Left cardiac atrium (tissue), 4 donors: ENCODE measurements at regions not wholly inside any gene's neighbourhood (a gene's known extent, or its start where the extent isn't known, plus 50 kb on each side); places are given as distances from the start of the nearest gene placed in this dataset.
"Not testable (repeated sequence)": the region's sequence is repeated elsewhere in the genome, so short reads cannot be mapped to it uniquely, and the experiment has no call there.

Experiments
- ATAC-seq, 2 donors: fragments of 200-7000 bp; cut with Tn5 transposase; one replicate each; pipeline ENCODE4 v1.9.1; 2020; ENCODE audit warnings: mild to moderate bottlenecking in 2 of 2, moderate library complexity in 2 of 2
- DNase-seq: peaks from one replicate; pipeline ENCODE4 v3.0.0-alpha.2; 2020
- intact Hi-C, 2 donors: fragments of 100-400 bp; cut with DNase I; formaldehyde crosslinking; loops; one replicate each; pipeline versions ENCODE4 v1.14.1 to v1.15.1; 2022 to 2023
- donor health status: DM: no; HTN: yes; CAD: no.
- donor health status: DM: no; HTN: yes; CAD: no; lungs with severe emphysema.
- donor health status: DM: yes; HTN: yes; CAD: no.
- donor health status: Dilated cardiomyopathy.

DNA sequence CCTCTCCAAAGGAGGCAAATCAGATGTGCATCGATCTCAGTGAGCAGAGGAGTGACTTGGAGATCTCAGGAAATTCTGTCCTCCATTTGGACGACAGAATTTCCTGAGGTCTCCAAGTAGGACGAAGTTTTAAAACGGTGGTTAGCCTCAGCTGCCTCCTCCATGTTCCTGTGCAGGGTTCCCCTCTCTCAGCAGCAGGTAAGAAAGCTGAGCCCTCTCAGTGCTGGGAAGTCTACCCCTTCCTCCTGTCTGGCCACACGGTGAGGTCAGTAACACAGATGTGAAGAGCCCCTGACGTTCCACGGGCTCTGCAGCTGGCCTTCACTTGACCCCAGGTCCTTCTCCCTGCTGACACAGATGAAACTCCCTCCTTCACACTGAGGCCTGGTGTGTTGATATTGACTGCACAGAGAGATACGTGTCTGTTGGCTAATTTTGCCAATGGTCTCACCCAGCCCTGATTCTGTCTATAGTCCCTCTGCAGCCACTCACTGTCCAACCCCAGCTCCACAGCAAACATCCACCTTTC lies 607.4 kb upstream of the B3GAT1 start:
- intact Hi-C loops, result no loop called here
- DNase-seq (no peak), ATAC-seq (no peak)

DNA sequence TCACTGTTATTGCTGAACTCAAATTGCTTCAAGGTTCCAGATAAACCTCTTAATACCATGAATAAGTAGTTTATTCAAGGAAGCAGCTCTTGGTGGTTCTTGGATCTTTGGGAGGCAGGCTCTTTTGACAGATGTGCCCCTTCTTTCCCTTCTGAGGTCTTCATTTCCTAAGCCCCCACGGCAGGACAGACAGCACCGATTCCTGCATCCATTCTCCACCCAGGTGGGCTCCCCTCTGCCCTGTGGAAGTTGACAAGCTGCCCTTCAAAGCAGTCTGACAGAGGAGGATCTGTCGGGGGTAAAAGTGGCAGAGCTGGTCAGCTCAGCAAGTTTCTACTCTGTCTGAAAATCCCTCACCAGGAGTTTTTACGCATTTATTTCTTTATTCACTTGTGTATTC lies 605.3 kb upstream of the B3GAT1 start:
- no peak for DNase-seq
- ATAC-seq, result no peak
- intact Hi-C loops, result no loop called here

DNA sequence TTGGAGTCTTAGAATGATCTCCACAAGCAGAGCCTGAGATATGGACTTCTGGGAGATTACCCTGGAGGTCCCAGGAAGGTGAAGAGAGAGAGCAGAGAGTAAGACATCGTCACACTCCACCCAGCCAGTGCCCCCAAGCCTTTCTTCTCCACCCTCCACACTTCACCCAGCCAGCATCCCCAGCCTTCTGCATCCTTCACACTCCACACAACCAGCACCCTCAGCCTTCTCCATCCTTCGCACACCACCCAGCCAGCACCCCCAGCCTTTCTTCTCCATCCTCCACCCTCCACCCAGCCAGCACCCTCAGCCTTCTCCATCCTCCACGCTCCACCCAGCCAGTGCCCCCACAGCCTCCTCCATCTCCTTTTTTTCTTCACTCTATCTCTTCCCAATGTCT lies 603.9 kb upstream of the B3GAT1 start:
- intact Hi-C loops, result no loop called here
- no peak for ATAC-seq
- no peak for DNase-seq

DNA sequence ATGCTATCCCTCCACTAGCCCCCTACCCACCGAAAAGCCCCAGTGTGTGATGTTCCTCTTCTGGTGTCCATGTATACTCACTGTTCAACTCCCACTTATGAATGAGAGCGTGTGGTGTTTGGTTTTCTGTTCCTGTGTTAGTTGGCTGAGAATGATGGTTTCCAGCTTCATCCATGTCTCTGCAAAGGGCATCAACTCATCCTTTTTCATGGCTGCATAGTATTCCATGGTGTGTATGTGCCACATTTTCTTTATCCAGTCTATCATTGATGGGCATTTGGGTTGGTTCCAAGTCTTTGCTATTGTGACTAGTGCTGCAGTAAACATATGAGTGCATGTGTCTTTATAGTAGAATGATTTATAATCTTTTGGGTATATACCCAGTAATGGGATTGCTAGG lies 599.3 kb upstream of the B3GAT1 start:
- intact Hi-C loops, DNase-seq, ATAC-seq: not testable (repeated sequence)

DNA sequence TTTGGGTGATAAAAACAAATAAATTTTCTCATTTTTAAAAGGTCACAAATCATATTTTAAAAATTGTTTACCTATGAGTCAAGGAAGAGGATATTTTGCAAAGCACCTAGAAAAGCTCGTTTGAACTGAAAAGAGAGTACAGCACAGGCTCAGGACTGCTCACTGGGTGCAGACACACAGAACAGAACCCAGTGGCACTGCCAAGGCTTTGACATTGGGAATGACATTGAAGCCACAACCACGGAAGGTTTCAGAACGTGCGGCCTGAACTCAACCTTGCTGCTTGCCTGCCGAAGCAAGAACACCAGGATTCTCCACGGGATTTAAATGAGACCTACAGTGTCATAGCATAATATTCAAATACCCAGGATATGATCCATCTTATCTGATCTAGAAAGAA lies 597.1 kb upstream of the B3GAT1 start:
- ATAC-seq (no peak), DNase-seq (no peak)

DNA sequence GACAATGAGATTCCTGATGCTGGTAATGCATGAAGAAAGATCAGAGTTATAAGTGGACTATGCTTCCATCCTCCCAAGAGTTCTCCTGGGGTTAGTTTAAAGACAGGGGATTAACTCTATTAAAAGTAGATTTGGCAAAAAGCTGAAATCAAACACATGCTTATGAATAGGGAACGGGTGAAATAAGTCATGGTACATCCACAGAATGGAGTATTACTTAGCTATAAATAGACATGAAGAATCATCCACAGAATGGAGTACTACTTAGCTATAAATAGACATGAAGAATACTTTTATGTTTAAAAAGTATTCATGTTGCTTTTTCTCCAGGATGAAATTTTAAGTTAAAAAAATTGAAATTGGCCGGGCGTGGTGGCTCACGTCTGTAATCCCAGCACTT lies 596.4 kb upstream of the B3GAT1 start:
- ATAC-seq (no peak), DNase-seq (no peak)
- intact Hi-C loops, result no loop called here

More for the DNA sequence above, 597.1 kb upstream of the B3GAT1 start:
- intact Hi-C loops, result no loop called here

DNA sequence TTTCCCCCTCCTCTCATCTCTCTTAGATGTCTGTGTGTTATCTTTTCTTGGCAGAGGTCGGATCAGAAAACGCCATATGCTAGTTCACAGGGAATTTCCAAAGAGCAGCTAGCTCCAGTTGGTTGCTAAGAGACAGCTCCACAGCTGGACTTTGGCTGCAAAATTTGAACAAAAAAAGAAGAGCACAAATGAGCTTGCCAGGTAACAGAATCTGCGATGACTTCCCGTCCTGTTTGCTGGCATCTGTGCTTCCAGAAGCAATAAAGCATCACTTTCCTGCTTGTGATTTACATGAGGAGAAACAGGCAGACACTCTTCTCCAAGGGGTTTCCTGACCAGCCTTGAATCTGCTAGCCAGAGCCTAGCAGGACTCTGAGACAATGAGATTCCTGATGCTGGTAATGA lies 596.0 kb upstream of the B3GAT1 start:
- DNase-seq (no peak), ATAC-seq (no peak)
- intact Hi-C loops, result no loop called here

DNA sequence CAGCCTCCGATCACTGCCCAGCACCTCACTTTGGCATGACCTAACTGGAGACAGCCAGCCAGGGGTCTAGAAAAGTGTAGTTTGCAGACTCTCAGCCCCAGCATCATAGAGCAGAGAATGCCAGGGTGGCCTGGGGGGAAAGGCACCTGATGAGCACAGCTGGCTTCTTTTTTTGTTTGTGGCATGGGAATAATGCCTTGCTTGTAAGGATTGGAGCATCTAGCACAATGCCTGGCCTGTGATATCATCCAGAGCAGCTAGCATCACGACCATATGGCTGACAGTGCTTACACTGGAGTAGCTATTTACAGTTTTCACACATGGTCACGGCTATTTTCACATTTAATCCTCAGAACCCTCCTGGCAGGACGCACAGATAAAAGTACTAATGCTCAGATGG lies 594.8 kb upstream of the B3GAT1 start:
- intact Hi-C loops, result no loop called here
- DNase-seq (no peak), ATAC-seq (no peak)

DNA sequence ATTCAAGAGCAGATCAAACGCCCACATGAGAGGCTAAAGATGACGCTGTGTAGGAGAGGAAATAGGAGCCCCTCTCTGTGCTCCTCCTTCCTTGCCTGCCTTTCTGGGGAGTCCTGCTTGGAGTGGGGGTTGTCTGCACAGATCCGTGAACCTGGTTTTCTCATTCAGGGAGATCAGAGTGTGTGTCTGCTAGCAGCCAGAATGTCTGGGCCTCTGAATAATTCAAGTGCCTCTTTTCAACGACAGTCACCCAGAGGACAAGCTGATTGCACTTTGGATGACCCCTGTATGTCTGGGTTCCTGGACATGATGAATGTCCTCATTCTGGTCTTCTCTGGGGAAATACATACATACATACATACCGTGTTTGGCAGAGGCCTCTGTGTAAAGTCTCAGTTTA lies 592.5 kb upstream of the B3GAT1 start:
- no peak for ATAC-seq
- no peak for DNase-seq
- intact Hi-C loops, result no loop called here

DNA sequence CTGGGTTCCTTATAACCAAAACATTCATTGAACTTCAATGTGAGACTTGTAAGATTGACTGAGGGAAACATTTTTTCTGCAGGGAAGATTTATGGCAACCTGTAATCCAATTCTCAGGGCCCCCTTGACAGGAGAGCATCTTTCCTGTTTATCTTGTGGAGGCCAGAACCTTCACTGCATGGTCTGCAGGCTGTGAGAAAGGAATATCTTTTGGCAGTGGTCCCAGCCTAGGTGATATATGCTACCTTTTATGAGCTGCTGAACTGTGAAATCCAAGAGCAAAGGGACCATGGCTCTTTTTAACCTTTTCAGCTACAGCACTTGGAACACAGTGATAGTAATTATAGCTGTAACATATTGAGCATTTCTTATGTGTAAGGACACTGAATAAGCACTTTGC lies 590.2 kb upstream of the B3GAT1 start:
- no peak for DNase-seq
- intact Hi-C loops, result no loop called here
- no peak for ATAC-seq

DNA sequence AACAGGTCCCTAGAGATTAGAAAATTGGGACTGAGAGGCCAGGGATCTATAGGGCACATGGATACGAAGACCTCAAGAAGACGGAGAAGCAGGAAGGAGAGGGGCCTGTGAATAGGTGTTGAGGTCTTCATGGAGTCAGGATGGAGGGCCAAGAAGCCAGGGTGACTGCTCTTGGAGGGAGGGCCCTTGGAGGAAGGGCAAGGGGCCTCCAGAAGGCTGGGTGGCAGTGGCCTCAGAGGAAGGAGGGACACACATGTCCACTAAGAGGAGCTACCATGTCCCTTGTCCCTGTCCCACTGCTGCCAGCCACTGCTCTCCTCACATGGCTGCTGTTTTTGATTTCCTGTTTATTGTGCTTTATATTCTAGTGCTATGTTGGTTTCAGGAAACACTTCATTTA lies 589.5 kb upstream of the B3GAT1 start:
- ATAC-seq (no peak), DNase-seq (no peak)
- intact Hi-C loops, result no loop called here

DNA sequence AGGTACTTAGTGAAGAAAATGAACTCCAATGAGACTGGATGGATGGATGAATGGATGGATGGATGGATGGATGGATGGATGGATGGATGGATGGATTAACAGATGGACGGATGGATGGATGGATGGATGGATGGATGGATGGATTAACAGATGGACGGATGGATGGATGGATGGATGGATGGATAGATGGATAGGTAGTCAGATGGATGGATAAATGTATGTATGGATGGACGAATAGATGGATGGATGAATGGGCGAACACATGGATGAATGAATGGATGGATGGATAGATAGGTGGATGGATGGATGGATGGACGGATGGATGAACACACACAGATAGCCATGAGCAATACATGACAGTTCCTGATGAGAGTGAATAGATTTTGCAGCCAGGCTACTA lies 589.0 kb upstream of the B3GAT1 start:
- DNase-seq, intact Hi-C loops, ATAC-seq: not testable (repeated sequence)

DNA sequence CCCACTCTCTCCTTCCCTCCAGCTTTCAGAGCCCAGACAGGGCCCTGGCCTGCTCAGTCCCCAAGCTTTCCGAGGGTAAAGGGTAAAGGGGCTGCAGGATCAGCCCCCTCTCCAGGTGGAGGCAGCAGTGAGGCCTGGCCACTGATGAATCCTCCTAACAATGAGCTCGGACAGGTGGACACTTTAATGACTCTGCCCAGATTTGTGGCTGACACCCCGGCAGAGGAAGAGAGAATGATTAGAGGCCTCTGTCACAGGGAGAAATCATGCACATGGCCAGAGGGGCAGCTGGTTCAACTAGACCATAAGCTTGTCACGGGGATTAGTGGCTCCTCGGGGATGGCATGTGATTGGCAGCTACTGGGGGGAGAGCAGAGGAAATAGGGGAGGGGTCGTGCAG lies 587.5 kb upstream of the B3GAT1 start:
- intact Hi-C loops, result no loop called here
- no peak for DNase-seq
- no peak for ATAC-seq

DNA sequence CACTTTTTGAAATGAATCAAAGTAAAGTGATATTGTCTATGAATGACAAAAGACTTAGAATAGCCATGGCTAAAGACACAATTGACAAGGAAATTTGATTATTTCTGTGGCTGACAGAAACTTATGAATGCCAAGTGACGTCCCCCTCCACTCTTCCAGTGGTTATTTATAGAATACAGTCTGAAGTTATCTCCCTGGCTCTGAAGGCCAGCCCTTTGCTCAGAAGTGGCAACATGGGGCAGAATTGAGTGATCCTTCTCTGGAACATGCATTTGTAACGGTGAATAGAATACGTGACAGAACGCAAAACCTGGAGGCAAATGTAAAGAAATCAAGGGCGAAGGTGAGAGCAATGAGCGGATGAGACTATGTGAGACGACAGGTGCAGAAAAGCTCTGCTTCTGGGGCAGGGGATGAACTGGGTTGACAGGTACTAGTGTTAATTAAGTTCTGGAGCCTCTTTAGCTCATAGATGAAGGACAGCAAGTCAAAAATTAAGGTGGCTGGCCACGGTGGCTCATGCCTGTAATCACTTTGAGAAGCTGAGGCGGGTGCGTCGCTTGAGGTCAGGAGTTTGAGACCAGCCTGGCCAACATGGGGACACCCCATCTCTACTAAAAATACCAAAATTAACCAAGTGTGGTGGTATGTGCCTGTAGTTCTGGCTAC lies 585.7 kb upstream of the B3GAT1 start:
- no peak for DNase-seq
- ATAC-seq, result no peak
- intact Hi-C loops, result no loop called here

DNA sequence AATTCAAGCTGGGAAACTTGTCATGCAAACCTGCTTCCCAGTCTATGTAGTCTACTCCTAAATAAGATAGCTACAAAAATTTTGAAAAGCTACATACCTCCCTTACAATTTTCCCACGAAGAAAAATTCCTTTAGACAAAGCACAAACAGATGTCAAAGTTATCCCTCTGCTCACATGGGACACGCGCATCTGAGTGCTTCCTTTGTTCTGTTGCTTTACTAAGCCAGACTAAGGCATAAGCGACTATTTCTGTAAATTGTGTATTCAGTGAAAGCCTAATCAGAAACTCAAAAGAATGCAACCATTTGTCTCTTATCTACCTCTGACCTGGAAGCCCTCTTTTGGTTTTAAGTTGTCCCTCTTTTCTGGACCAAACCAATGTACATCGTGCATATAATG lies 583.7 kb upstream of the B3GAT1 start:
- intact Hi-C loops, result no loop called here
- peak in 1 of 2 donors; percentile 18 for ATAC-seq
- no peak for DNase-seq

DNA sequence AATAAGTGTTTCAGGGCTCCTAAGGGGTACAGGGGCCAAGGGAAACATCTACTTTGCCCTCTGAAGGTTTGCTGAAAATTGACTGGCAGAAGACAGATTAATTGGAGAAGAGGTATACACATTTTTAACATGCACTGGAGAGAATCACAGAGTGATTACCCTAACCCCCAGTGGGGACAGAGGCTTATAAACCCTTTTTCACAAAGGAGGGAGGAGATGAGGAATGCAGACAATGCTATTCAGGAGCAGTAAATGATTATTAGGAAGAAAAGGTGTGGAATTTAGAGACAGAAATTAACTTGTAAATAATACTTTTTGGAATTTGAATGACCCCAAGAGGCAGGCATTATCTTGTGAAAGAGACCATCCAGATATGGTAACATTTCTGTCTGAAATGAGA lies 582.4 kb upstream of the B3GAT1 start:
- DNase-seq (no peak), ATAC-seq (no peak)
- intact Hi-C loops, result no loop called here

DNA sequence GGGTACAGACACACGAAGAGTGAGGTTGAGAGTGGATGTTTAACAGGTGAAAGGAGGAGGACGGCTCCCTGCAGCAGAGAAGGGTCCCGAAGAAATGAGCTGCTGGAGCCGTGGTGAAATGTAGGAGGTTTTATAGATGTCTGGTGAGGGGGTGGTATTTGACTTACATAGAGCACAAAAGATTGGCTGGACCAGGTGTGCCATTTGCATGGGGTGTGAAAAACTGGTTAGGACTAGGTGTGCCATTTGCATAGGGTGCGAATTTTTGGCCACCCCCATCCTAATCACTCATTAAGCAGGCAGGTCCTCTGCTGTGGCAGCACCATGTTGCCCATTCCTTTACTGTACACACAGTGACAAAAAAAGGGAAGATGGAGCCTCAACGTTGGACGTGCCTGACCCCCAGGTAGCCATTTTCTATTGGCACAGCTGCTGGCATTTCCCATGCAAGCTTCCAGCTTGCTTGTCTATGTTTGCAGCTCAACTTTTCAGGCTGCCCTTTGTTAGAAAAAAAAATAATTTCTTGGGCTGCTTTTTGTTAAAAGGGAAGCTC lies 581.7 kb upstream of the B3GAT1 start:
- intact Hi-C loops, result no loop called here
- no peak for DNase-seq
- ATAC-seq, result no peak

DNA sequence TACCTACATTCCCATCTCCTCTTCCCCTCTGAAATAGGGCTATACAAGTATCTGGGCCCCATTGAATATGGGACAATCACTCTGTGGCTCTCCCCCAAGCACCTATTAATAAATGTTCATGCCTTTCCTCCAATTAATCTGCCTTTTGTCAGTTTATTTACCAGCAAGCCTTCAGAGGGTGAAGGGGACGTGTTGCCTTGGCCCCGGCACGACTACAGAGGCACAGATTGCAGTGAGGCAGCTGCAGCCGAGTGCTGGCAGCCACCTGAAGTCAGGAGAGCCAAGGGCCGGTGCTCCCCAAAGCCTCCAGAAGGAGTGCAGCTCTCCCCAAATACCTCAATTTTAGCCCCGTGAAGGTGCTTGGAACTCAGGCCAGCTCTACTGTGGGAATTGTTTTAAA lies 580.9 kb upstream of the B3GAT1 start:
- intact Hi-C loops, result no loop called here
- ATAC-seq (no peak), DNase-seq (no peak)

DNA sequence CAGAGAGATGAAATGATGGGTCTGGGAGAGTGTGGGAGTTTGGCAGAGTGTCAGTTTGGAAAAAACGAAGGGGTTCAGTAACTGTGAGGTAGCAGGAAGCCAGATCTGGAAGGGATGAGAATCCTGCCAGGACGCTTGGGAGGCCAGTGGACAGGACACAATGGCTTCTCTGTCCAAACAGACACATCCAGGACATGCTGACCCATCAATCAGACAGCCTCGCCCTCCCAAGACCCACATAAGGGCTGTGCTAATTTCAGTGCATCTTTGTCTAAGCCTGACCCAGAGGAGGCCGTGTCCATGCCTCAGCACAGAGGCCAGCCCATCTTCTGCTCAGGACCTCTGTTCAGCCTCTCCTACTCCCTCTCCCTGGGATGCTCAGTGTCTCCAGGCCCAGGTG lies 576.5 kb upstream of the B3GAT1 start:
- no peak for ATAC-seq
- DNase-seq, result no peak
- intact Hi-C loops, result no loop called here

DNA sequence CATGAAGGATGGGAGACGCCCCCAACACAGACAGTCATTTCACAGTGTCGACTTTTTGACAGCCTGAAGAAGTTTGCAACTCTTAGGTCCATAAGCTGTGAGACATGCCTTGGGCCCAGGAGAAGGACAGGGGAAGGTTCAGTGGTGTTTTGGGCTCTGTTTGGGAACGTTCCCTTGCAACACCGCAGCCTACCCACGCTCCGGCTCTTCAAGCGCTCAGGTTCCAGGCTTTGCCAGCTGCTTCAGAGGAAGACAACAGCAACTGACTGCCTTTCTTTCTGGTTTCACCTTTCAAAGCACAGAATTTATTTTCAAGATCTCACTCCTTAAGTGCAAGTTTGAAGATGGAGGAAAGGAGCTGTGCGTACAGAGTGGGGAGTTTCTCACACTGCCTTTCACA lies 575.8 kb upstream of the B3GAT1 start:
- intact Hi-C loops, result no loop called here
- no peak for DNase-seq
- ATAC-seq, result no peak

DNA sequence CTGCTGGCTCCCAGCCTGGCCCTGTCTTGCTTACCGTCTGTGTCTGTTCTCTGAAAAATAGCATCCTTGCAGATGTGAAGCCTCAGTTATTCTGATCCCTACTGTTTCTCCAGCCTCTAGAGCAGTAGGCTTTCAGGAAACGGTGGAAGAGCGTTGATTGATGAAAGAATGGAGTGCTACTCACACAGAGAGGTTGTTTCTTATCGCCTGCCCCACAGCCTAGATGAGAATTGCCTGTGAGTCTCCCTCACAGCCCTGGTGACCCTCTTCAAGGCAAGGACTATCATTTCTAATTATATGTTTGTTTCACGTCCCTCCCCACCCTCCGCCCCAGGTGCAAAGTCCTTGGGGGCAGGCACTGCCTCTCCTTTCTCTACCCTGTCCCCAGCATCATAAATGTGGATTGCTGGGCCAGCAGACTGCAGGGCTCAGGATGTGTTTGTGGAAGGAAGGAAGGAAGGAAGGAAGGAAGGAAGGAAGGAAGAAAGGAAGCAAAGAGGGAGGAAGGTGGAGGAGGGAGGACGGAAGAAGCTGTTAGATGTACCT lies 575.3 kb upstream of the B3GAT1 start:
- no peak for DNase-seq
- intact Hi-C loops, result no loop called here
- ATAC-seq, result no peak
